GM18508 (cell line): ENCODE measurements at regions not wholly inside any gene's neighbourhood (a gene's known extent, or its start where the extent isn't known, plus 50 kb on each side); places are given as distances from the start of the nearest gene placed in this dataset.
"Not testable (repeated sequence)": the region's sequence is repeated elsewhere in the genome, so short reads cannot be mapped to it uniquely, and the experiment has no call there.

ENCODE experiments used
- ATAC-seq: cut with Tn5 transposase; IDR thresholded peaks from one replicate; pipeline ENCODE4 v1.9.1; 2021; ENCODE audit warnings: moderate number of reproducible peaks; ENCODE audit not compliant: insufficient read depth, unreplicated experiment

DNA sequence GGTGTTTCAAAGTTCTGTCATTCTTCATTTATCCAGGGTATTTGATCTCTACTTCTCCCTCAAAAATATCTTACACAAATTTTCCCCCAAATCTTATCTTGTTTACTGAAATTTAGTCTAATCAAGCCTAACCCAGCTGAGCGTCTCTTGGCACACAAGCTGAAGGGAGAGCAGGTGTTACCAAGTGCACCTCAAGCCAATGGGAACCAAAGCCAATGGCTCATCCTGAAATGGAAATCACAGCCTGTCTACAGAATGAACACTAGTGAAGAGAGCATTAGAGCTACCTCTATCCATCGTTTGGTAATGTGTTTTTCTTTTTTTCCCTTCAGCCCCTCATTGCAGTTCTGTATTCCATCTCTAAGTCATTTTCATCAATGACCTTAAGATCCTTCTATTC lies 1350.8 kb downstream of the OLFM4 start:
- ATAC-seq = no peak

DNA sequence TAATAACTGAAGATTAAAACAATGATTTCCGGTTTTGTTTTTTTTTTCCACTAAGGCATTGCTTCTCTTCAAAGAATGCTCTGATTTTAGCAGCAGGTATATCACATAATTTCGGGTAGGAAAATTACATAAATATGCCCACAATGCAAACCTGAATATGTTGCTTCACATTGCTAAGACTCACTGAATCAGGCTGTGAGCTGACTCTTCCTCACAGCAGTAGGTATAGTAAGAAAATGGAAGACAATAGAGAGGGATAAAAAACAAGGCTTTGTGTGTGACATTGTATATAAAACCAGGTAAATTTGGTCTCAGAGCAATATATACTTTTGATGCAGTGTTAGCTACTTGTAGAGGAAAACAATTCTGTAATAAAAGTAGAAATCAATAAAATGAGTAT lies 1355.0 kb downstream of the OLFM4 start:
- no peak for ATAC-seq

DNA sequence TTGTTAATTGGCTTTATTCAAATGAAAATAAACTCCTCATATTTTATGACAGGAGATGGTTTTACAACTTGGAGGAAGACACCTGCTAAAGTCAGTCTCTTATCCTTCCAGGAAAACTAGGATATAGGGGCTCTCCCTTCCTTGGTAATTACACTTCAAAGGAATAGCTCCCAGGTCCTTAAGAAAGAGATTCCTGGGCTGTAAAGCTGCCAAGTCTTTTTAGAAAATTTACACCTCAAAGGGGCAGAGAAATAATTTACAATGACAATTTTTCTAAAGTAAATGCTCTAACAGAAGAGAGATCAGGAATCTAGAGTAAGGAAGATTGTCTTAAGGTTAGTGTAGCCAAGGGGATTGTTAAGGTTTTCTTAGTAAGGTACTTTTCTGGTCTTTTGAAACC lies 1359.0 kb downstream of the OLFM4 start:
- no peak for ATAC-seq

DNA sequence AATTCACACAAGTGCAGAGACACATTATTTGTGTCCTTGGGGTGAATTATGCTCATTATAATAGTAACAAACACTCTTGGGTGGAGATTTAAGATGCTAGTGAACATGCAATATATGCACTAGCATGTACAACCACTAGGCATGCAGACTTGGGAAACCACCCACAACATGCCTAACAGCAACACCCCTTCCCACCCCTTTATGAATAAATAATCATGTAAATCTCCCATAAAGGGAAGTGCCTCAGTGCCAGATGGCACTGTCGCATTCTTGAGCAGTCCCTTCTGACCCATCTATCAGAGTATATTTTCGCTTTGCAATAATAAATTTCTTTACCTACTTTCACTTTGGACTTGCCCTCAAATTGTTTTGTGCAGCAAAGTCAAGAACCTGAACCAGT lies 1362.2 kb downstream of the OLFM4 start:
- no peak for ATAC-seq

DNA sequence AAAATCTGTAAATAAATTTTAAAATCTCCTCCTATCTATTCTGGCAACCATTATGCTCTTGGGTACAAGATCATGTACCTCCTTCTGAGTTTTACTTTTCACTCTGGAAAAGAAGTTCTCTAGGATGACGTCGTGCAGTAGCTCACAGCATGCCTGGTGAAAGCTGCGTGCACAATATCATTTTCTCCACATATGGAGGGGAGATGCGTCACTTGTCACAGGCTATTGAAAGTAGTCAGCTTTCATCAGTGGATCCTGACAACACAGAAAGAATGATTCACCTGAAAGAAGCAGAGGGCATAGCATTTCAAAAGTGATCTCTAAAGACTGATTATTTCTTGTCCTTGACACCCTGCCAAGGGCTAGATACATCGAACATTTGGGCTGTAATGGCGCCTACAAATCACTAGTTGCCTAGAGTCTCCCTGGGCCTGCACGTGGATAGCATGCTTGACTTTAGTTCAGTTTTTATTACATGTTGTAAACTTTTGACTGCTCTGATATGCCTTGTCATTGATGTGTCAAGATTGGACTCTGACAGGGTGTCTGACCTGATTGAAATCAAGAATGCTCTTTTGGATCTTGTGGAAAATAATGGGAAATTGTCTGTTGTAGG lies 1365.6 kb downstream of the OLFM4 start:
- ATAC-seq = no peak

DNA sequence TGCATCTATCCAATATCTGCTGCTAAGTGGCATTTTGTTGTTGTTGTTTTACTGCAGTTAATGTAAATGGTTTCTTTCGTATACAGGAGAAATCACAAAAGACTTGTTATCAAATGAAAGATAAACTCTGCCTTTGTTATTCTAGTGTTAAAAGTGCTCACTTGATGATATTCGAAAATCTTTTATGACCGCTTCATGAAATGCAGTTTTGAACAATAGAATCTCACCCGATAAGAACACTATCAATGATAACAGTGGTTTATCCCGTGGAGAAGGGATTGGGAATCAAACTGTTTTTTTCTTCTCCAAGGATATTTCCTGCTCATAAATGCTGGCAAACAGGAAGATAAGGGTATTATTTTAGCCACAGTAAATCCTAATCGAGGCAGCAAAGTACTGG lies 1366.3 kb downstream of the OLFM4 start:
- ATAC-seq = no peak

DNA sequence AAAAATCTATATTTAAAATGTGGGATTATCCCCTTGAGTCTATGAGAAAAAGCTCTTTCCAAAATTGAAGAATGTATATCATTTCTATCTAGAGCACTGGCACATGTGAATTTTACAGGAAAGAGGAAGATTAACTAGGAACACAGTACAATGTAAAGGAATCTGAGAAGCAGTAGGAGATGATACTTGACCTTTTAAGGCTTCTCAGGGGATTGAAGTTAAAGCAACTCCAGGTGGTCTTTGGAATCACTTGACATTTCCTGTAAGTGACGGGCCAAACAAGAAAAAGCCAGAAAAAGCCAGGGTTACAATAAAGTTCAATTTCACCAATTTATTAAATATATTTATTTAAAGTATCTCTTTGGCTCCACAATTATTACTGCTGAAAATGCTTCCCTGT lies 1373.9 kb downstream of the OLFM4 start:
- no peak for ATAC-seq

DNA sequence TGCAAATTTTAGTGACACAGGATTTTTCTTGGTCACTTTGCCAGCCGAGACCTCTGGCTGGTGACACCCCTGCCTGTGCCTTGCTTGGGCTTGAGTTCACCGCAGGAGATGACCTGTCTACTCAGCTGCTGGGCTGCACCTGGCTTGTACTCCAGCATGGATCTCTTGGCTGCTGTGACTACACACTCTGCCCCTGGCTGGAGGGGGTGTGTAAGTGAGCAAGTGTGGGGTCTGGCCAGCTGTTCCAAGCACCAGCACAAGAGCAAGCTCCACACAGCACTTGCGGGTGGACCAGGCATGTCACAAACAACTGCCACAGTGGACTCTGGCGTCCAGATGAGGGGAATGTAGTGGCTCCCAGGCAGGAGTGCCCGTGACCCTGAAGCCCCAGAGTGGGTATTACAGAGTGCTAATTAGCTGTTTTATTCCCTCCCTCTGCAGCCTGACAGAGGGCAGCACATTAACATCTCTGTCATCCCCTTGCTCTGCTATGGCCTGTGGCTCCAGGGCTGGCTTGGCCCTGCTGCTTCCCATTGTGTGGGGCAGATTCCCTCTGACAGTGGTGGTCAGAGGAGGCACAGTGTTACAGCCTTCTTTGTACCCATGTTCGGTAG lies 1387.2 kb downstream of the OLFM4 start:
- no peak for ATAC-seq

DNA sequence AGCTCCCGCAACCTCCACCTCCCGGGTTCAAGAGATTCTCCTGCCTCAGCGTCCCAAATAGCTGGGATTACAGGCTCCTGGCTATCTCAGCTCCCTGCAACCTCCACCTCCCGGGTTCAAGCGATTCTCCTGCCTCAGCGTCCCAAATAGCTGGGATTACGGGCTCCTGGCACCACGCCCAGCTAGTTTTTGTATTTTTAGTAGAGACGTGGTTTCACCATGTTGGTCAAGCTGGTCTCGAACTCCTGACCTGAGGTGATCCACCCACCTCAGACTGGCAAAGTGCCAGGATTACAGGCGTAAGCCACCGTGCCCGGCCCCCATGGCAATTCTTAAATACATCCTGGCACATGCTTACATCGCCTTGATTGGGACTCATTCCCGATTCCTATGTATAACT lies 1394.3 kb downstream of the OLFM4 start:
- not testable (repeated sequence) for ATAC-seq

DNA sequence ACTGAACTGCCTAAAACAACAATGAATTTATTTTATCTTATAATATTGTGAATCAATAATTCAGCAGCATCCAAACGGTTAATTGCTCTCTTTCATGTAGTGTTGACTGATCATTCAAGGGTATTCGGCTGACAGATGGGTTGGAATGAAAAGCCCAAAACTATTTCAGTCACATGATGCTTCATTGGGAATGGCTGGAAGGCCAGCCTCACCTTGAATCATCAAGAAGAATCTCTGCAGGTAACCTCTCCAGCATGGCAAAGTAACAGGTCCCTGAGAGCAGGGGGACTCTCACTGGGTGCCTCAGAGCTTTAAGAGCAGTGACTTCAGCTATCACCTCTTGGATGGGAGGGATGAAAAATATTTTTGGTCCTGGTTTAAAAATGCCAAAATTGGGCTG lies 1395.7 kb downstream of the OLFM4 start:
- ATAC-seq = no peak

DNA sequence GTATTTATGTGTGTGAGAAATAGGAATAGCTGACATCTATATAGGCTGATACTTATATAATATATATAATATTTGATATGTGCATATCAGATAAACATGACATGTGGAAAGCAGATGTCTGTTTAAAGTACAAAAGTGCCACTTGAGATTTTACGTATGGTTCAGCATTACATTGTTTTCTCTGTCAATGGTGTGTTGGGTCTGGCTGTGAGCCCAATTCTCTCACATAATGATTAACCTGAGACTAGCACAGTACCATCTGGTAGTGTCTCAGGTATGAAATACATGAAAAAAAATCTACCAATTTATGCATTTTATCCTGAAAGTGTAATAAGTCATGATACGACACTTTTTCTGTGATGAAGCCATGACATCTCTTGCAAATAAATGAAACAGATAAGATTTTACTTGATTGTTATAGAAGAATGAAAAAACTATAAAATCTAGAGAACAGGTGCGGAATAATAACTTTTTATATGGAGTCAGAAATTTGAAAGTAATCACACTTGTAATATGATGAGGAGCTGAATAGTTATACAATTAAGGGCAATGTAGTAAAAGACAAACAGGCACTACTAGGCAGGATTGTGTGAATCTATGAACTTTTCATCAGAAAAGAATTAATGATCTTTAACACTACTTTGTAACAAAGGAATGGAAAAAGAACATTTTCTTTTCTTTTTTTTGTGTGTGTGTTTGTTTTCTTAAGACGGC lies 1405.0 kb downstream of the OLFM4 start:
- no peak for ATAC-seq

DNA sequence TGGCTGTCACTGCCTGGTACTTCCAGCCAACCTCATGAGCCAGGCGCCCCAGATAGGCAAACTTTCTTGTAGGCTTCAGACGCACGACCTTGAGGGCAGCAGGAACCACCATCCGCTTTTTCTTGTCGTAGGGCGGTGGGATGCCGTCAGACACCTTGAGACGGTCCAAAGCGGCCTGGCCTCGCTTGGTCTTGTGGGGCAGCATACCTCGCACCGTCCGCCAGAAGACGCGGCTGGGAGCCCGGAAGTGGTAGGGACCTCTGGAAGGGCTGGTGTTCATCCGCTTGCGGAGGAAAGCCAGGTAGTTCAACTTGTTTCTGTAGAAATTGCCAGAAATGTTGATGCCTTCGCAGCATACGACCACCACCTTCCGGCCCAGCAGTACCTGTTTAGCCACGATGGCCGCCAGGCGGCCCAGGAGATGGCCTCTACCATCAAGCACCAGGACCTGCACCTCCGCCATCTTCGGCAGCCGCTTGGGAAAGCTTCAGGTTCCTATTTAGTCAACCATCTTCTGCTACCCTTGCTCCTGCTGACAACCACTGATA lies 1412.3 kb downstream of the OLFM4 start:
- not testable (repeated sequence) for ATAC-seq

DNA sequence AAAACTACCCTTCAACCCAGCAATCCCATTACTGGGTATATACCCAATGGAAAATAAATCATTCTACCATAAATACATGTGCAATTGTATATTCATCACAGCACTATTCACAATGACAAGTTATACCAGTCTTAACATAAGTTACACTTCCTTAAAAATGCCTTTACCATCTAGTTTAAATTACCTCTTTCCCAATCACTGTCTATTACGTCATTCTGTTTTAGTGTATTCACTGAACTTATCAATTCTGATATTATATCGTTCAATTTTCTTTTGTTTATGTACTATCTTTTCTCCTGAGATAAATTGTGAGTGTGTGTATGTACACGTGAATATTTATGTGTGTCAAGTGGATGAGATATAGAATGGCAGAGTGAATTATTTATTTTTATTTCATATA lies 1416.8 kb downstream of the OLFM4 start:
- no peak for ATAC-seq

DNA sequence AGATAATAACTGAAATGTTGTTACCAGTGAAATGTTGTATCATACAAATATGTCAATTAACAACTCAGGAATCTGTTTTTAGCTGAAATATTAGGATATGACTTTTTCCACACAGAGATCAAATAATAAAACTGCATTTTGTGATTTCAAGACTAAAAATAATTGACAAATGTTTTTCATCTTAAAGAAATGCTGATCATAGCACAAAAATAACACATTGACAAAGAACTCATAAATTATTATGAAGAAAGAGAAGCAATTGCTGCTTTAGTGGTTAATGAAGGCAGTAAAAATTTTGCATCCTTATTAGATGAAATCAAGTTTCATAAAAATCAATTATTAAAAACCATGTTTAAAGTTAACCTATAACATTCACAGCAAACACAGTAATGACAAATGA lies 1417.3 kb downstream of the OLFM4 start:
- no peak for ATAC-seq

DNA sequence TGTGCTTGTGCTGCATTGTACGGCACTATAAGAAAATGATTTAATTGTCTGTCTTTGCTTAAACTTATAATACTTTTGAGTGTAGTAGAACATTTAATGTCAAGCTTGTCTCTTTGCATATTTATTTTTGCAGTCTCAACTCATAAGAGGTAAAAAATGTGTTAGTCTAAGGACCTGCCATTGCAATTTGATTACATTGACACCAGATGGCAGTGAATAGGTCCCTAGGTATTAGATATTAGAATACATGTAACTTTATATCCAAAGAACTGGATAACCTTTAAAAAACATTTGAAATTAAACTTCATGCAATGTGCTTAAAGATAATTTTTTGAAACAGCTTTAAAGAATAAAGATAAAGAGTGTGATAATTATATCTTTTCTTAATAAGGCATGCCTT lies 1421.3 kb downstream of the OLFM4 start:
- ATAC-seq = no peak

DNA sequence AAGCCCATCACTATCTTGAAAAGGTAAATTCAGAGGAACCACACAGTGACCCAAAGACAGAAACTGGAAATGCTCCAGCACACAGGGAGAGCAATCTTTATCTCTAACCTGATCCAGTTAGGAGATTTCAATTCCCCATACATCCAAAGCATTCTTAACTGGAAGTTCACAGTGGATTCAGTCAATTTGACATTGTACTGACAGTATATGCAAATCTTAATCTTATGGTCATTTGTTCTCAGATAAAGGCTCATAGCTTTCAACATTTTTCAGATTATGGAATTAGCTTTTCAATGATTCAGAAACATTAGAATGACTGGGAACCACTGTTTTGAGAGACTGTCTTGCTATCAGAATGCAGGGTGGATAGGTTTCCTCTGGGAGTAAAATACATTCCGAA lies 1455.6 kb downstream of the OLFM4 start:
- no peak for ATAC-seq

DNA sequence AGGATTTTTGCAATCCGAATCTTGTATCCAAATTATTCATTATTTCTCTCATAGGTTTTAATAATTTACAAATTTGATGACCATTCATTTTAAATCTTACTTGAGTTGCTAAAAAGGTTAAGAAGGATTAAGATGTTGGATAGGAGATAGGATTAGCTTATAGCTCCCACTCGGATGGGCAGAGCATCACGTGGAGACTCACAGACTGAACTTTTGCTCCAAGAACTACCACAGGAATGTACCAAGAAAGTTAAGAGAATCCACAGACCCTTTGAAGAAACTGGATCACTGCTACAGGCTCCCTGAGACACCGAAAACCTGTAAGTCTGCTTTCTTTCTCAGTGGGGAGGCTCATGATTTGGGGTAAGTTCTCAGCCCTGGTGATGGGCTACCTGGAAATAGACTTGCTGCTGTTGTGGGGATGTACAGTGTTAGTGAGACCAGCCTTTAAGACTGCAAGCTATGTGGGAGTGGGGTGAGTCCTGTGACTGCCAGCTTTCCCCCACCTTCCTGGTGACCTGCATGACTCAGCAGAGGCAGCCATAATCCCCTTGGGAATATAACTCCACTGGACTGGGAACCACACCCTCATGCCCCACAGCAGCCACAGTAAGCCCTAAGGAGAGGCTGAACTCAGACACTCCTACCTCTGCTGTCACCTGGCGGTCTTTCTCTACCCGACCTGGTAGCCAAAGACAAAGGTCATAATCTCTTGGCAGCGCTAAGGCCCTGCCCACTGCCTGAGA lies 1458.0 kb downstream of the OLFM4 start:
- no peak for ATAC-seq

DNA sequence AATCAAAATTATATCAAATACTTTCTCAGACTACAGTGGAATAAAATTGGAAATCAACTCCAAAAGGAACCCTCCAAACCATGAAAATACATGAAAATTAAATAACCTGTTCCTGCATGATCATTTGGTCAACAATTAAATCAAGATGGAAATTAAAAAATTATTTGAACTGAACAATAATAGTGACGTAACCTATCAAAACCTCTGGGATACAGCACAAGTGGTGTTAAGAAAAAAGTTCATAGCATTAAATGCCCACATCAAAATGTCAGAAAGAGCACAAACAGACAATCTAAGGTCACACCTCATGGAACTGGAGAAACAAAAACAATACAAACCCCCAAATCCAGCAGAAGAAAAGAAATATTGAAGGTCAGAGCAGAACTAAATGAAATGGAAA lies 1460.7 kb downstream of the OLFM4 start:
- no peak for ATAC-seq

DNA sequence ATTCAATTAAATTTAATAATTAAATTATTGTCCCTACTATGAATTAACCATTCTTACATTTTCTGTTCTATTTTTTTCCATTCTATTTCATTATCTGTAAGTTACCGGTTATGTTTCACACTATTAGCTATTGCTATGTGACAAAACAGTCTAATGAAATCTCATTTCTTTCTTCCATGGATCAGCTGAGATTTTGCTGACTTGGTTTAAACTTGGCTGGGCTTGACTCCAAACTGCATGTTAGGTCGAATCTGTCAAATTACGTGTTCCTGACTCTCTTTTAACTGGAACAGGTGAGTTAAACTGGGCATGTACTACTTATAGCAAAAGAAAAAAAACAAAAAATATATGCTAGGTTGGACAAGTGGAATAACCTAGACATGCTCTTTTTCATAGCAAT lies 1464.4 kb downstream of the OLFM4 start:
- ATAC-seq = no peak

DNA sequence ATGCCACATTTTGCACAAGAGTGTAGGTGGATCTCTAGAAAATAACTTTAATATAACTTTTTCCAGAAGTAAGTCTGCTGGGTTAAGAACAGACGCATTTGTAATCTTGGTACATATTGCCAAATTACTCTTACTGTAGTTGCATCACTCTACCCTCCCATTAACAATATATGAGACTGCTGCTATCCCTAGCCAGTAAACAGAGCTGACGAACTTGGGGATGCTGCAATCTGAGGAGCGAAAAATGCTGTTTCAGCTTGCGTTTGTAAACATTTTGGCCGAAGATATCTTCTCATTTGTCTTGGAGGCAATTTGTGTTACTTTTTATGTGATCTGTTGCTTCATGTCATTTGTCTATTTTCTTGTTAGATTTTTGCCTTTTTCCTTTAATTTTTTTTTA lies 1482.8 kb downstream of the OLFM4 start:
- ATAC-seq = no peak

DNA sequence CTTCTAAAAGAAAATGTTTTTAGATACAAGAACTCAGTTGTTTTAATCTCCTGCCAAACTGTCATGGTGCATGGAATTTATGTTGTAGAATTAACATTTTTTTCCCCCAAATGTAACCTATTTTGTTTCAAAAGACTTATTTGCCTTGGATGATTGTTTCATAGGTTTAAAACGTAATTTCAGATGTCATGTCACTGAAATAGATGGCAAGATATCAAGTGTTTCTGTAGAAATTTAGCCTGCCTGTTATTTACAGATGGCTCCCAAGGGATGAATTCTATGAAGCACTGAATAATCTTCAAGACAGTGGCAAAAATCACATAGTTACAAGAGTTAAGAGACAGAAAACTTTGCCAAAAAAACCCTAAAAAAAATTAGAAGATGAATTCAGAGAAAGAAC lies 1484.6 kb downstream of the OLFM4 start:
- ATAC-seq = no peak
